ENCODE measurements at regions not wholly inside any gene's neighbourhood (a gene's known extent, or its start where the extent isn't known, plus 50 kb on each side); places are given as distances from the start of the nearest gene placed in this dataset.
A peak's percentile ranks its signal among the peaks of the same experiment; 100 is the strongest.
"Not testable (repeated sequence)": the region's sequence is repeated elsewhere in the genome, so short reads cannot be mapped to it uniquely, and the experiment has no call there.

DNA sequence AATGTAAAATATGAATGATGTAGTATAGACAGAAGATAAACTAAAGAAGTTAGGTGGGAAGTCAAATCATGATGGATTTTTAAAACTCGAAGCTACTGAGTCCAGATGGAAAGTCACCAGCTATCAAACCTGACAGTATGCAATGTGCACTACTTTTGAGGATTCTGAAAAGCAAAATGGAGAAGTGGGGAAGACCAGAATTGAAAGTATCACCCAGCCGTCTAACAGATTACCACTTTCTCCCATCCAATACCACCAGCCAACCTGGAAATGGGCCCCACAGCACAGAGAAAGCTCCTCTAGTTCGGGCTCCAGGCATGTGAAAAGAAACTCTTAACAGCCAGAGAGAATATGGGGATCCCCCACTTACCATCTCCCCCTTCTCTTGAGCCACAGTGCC, 67.9 kb upstream of the SRRM3 start:
- Mint-ChIP-seq H3K4me3 (peak overlapping the region; percentile 63), H3K27ac (peak overlapping the region; percentile 79), H3K36me3 (ENCODE audit: low read depth) (peaks cover 4% of the 10 kb centered on the region), H3K27me3 (ENCODE audit: insufficient read depth) (peaks cover 2% of the 10 kb centered on the region), H3K9me3 (peaks cover under 1% of the 10 kb centered on the region), H3K4me1 (ENCODE audit: low read depth) (peaks cover 40% of the 10 kb centered on the region)
- intact Hi-C loops (cut with micrococcal nuclease), result loop anchor here (5.0 to 10.0 kb wide), 2 partner anchors 57 to 259 kb away; partner anchors contain the start of gene RHBDD2
- DNase-seq (ENCODE audit: low spot score), result no peak

DNA sequence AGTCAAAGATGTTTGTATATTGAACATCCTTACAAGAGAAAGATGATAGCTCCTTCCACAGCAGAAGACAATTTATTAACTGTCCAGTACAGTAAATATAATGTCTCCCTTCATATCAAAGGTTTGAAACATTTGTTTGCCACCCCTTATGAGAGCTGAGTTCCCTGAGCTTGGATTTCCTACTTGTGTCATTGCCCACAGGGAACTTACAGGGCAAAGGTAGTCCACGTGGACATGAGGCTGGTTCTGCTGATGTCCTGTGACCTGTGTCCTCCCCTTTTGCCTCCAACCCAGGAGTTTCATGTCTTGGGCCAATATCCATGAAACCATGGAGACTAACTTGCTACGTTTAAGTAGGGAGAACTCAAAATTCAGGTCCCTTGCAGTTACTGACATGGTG, 66.4 kb upstream of the SRRM3 start:
- H3K4me1 Mint-ChIP-seq (ENCODE audit: low read depth), result peaks cover 44% of the 10 kb centered on the region
- intact Hi-C loops (cut with micrococcal nuclease), result loop anchor here (10.0 kb wide), 1 partner anchor 260 kb away; the partner anchor contains the start of gene RHBDD2
- not testable (repeated sequence) for H3K36me3 Mint-ChIP-seq (ENCODE audit: low read depth); H3K4me3 Mint-ChIP-seq; H3K27me3 Mint-ChIP-seq (ENCODE audit: insufficient read depth); H3K27ac Mint-ChIP-seq; H3K9me3 Mint-ChIP-seq; DNase-seq (ENCODE audit: low spot score)

DNA sequence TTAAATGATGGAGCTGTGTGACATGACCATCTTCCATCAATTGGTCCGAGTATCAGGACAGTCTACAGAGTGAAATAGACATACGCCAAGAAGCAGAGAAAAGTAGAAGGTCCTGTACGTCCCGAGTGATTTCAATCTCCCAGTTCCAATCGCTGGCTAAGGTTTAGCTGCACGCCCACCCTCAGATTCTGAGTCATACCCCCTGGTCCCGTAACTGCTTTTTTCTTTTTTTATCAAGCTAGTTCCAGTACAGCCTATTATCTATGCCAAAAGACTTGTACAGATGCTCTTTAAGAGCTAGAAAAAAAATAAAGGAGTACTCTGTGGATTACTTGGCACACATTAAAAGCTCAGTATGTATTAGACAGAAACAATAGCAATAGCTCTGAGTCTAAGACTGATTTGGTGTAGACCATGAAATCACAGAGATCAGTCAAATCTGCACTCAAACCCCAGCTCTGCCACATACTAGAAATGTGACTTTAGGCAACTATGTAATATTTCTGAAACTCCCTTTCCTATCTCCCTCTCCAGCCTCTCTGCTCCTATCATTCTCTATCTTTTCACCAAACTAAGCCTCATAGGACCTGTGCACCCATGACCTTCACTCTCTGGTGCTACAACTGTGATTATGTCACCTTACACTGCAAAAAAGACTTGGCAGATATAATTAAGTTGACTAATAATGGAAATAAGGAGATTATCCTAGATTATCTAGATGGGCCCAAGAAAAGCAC, 63.0 kb upstream of the SRRM3 start:
- H3K27me3 Mint-ChIP-seq (ENCODE audit: insufficient read depth); H3K36me3 Mint-ChIP-seq (ENCODE audit: low read depth); H3K9me3 Mint-ChIP-seq; H3K4me3 Mint-ChIP-seq; H3K27ac Mint-ChIP-seq; DNase-seq (ENCODE audit: low spot score): not testable (repeated sequence)
- intact Hi-C loops (cut with micrococcal nuclease), result loop anchor here (10.0 kb wide), 1 partner anchor 264 kb away; the partner anchor contains the start of gene RHBDD2
- H3K4me1 Mint-ChIP-seq (ENCODE audit: low read depth), result peaks cover 27% of the 10 kb centered on the region

DNA sequence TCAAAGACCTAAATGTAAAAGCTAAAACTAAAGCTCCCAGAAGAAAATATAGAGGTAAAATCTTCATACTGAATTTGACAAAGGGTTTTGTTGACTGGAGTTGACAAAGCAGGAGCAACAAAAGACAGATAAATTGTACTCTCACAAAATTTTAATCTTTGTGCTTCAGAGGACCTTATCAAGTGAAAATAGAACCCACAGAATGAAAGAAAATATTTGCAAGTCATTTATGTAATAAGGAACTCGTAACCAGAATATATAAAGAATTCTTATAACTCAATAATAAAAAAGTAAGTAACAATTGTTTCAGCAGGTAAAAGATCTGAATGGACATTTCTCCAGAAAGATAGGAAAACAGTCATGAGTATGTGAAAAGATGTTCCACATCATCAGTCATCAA, 62.0 kb upstream of the SRRM3 start:
- Mint-ChIP-seq H3K27me3 (ENCODE audit: insufficient read depth) (peaks cover 2% of the 10 kb centered on the region), H3K4me3 (no peak overlapping the region), H3K36me3 (ENCODE audit: low read depth) (peaks cover 2% of the 10 kb centered on the region), H3K27ac (no peak overlapping the region), H3K4me1 (ENCODE audit: low read depth) (peaks cover 22% of the 10 kb centered on the region), H3K9me3 (peaks cover 6% of the 10 kb centered on the region)
- intact Hi-C loops (cut with micrococcal nuclease), result loop anchor here (10.0 kb wide), 1 partner anchor 265 kb away; the partner anchor contains the start of gene RHBDD2
- DNase-seq (ENCODE audit: low spot score), result no peak

DNA sequence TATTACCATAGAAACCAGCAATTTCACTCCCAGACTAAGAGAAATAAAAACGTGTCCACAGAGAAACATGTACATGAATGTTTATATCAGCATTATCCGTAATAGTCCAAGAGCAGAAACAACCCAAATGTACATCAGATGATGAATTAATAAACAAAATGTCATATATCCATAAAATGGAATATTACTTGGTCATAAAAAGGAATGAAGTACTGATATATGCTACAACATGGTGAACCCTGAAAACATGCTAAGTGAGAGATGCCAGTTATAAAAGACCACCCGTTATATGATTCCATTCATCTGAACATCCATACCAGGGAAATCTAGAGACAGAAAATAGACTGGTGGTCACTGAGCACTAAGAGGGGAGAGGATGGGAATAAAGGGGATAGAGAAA, 61.4 kb upstream of the SRRM3 start:
- peaks cover 22% of the 10 kb centered on the region for H3K4me1 Mint-ChIP-seq (ENCODE audit: low read depth)
- H3K9me3 Mint-ChIP-seq; H3K27me3 Mint-ChIP-seq (ENCODE audit: insufficient read depth); H3K36me3 Mint-ChIP-seq (ENCODE audit: low read depth); H3K4me3 Mint-ChIP-seq; intact Hi-C loops (cut with micrococcal nuclease); DNase-seq (ENCODE audit: low spot score); H3K27ac Mint-ChIP-seq: not testable (repeated sequence)

DNA sequence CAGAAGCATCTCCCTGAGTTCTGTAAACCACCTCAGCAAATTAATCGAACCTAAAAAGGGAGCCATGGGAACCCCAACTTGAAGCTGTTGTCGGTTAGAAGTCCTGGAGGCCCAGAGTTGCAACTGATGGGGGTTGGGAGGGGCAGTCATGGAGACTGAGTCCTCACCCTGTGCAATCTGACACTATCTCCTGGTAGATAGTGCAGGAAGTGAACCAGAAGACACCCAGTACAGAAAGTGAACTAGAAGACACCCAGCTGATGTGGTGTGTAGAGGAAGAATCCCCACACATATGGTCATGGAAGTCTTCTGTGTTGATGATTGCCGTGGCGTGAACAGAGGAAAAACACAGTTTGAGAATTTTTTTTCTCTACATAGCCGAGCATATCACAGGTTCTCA, 58.8 kb upstream of the SRRM3 start:
- peaks cover 2% of the 10 kb centered on the region for H3K36me3 Mint-ChIP-seq (ENCODE audit: low read depth)
- intact Hi-C loops (cut with micrococcal nuclease), result no loop called here
- peak overlapping the region; percentile 80 for H3K27ac Mint-ChIP-seq
- H3K9me3 Mint-ChIP-seq, result peaks cover 6% of the 10 kb centered on the region
- peak overlapping the region; percentile 47 for H3K4me3 Mint-ChIP-seq
- peaks cover 2% of the 10 kb centered on the region for H3K27me3 Mint-ChIP-seq (ENCODE audit: insufficient read depth)
- peaks cover 22% of the 10 kb centered on the region for H3K4me1 Mint-ChIP-seq (ENCODE audit: low read depth)
- peak; percentile 20 for DNase-seq (ENCODE audit: low spot score)

DNA sequence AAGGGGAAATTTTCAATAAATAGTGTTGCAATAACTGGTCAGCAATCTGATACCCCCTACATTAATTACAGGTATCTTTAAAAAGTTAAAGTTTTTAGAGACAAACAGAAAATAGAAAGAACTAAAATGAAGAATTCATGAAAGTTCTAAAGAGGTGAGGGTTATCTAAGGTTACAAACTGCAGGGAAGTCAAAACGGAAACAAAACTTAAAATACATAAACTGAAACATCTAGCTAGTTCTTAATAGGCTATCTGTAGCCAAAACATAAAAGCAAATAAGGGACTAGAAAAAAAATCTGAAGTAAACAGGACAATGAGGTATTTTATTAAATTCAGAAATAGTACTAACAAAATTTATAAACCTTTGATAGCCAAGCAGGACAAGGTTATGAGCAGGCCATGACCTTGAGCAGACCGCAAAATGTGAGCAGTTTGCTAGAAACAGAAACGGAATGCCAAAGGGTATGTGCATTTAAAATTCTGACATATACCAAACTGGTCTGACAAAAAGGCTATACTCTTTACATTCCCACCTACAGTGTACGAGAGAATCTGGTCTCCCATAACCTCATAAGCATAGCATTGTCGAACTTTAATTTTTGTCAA, 56.9 kb upstream of the SRRM3 start:
- H3K9me3 Mint-ChIP-seq; H3K27me3 Mint-ChIP-seq (ENCODE audit: insufficient read depth); H3K36me3 Mint-ChIP-seq (ENCODE audit: low read depth); intact Hi-C loops (cut with micrococcal nuclease); DNase-seq (ENCODE audit: low spot score); H3K4me3 Mint-ChIP-seq: not testable (repeated sequence)
- Mint-ChIP-seq H3K27ac (peak overlapping the region; percentile 8), H3K4me1 (ENCODE audit: low read depth) (peaks cover 15% of the 10 kb centered on the region)

DNA sequence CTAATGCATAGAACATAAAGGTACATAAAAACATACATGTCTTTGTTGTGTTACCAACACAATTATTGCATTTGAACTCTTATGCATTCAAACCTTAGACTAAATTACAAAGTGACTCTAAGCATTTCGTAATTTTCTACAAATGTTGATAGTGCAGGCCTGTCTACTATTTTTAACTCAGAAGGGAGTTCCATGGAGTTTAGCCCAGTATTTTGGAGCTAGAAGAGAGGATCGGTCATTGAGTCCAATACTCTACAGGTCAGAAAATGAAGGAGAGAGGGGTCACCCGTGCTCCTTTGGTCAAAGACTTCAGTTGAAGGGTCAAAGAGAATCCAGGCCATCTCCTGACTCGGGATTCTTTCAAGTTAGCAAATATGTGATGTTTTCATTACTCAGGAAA, 55.3 kb upstream of the SRRM3 start:
- Mint-ChIP-seq H3K27me3 (ENCODE audit: insufficient read depth) (no peaks in the 10 kb centered on the region), H3K27ac (no peak overlapping the region), H3K9me3 (no peaks in the 10 kb centered on the region), H3K36me3 (ENCODE audit: low read depth) (no peaks in the 10 kb centered on the region), H3K4me1 (ENCODE audit: low read depth) (peaks cover 20% of the 10 kb centered on the region), H3K4me3 (no peak overlapping the region)
- intact Hi-C loops (cut with micrococcal nuclease), result no loop called here
- DNase-seq (ENCODE audit: low spot score), result no peak

DNA sequence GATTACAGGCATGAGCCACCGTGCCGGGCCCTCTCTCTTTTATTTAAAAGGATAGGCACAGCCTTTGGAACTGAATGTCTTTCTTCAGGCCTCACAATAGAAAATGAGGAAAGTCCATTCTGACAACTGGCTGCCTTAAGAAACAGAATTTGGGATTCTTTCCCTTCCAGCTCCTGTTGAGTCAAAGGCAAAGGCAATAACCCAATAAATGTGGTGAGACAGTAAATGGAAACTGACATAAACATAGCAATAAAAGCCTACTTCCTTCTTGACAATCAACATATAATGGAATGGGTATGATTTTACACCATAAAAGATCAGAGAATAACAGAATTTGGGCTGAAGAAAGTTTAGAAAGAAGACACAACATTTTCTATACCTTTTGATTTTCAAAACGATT, 52.7 kb upstream of the SRRM3 start:
- DNase-seq (ENCODE audit: low spot score); H3K4me3 Mint-ChIP-seq; intact Hi-C loops (cut with micrococcal nuclease); H3K9me3 Mint-ChIP-seq; H3K27ac Mint-ChIP-seq; H3K27me3 Mint-ChIP-seq (ENCODE audit: insufficient read depth); H3K36me3 Mint-ChIP-seq (ENCODE audit: low read depth): not testable (repeated sequence)
- peaks cover 19% of the 10 kb centered on the region for H3K4me1 Mint-ChIP-seq (ENCODE audit: low read depth)

DNA sequence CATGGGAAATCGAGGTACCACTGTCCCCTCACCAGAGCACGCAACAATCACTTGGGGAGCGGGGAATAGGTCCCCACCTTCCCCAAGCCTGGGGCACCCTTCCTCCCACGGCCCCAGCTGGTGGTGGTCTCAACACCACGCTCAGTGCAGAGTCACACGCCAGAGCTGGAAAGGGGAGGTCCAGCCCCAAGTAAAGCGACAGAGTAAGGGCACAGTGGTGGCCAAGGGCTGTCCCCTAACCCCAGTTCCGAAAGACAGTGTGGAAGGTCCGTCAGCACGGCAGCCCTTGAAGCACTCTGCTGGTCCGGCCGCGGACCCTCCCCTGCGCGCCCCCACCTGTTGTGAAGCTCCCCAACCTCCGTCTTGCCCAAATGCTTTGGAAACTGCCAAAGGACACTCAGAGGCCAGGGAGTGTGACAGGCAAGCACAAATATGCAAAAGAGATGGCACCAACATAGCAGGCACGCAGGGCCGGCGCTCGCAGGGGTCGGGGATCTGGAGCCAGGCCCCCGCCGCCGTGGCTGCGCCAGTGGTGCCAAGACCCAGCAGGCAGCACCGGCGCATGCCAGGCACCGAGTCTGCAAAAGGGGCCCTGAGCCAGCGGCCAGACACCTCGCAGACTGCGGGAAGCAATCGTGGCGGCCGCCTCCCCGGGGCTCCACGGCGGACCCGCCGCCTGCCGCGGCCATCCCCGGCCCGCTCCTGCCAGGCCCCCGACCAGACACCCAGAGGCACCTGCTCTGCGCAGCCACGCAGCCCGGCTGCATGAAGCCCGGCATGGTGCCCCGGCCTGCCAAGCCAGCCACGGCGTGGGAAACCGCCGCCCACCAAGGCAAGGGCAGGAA, 51.6 kb upstream of the SRRM3 start:
- Mint-ChIP-seq H3K4me1 (ENCODE audit: low read depth) (peaks cover 24% of the 10 kb centered on the region), H3K9me3 (no peaks in the 10 kb centered on the region), H3K27ac (no peak overlapping the region), H3K4me3 (no peak overlapping the region), H3K27me3 (ENCODE audit: insufficient read depth) (no peaks in the 10 kb centered on the region), H3K36me3 (ENCODE audit: low read depth) (no peaks in the 10 kb centered on the region)
- intact Hi-C loops (cut with micrococcal nuclease), result no loop called here
- DNase-seq (ENCODE audit: low spot score), result no peak
